Kidney epithelial cell (primary cell): ENCODE measurements at regions not wholly inside any gene's neighbourhood (a gene's known extent, or its start where the extent isn't known, plus 50 kb on each side); places are given as distances from the start of the nearest gene placed in this dataset.
"Not testable (repeated sequence)": the region's sequence is repeated elsewhere in the genome, so short reads cannot be mapped to it uniquely, and the experiment has no call there.

Source experiments
- DNase-seq: peaks from one replicate; pipeline ENCODE4 v3.0.0-alpha.2; 2010; ENCODE audit warnings: low read depth
- H3K27me3 ChIP-seq: 2 replicates; pipeline ENCODE4 v1.6.0; 2011; ENCODE audit warnings: low read length; ENCODE audit not compliant: control insufficient read depth, insufficient read depth
- H3K36me3 ChIP-seq: 2 replicates; pipeline ENCODE4 v1.5.1; 2011; ENCODE audit warnings: low read length; ENCODE audit not compliant: control insufficient read depth, insufficient read depth
- H3K4me3 ChIP-seq: 2 replicates; pipeline ENCODE4 v1.5.1; 2011; ENCODE audit warnings: low read depth, mild to moderate bottlenecking, control low read depth, low read length
- CTCF ChIP-seq: IDR thresholded peaks from 2 replicates; pipeline ENCODE4 v1.5.1; 2011; ENCODE audit warnings: mild to moderate bottlenecking, moderate library complexity, low read length, control low read depth, inconsistent platforms; ENCODE audit not compliant: insufficient read depth, poor library complexity, severe bottlenecking

GRCh38 chr4:140223056-140223810 lies 69.2 kb upstream of the MAML3 start:
- no peaks in the 10 kb centered on the region for H3K27me3 ChIP-seq
- H3K4me3 ChIP-seq: no peak overlapping the region
- no peak for DNase-seq
- no peaks in the 10 kb centered on the region for H3K36me3 ChIP-seq
- no peak for TF ChIP-seq CTCF

- no peak overlapping the region for H3K4me3 ChIP-seq
- no peak for DNase-seq
- no peaks in the 10 kb centered on the region for H3K27me3 ChIP-seq
- TF ChIP-seq CTCF: no peak
- H3K36me3 ChIP-seq: no peaks in the 10 kb centered on the region
Observed at GRCh38 chr4:140222171-140222570, 68.2 kb upstream of the MAML3 start.

GRCh38 chr4:140220058-140220457 lies 66.1 kb upstream of the MAML3 start:
- Histone ChIP-seq H3K4me3 (no peak overlapping the region), H3K36me3 (no peaks in the 10 kb centered on the region), H3K27me3 (no peaks in the 10 kb centered on the region)
- TF ChIP-seq CTCF: no peak
- no peak for DNase-seq

- DNase-seq: no peak
- Histone ChIP-seq H3K36me3 (no peaks in the 10 kb centered on the region), H3K4me3 (no peak overlapping the region), H3K27me3 (no peaks in the 10 kb centered on the region)
- no peak for TF ChIP-seq CTCF
Observed at GRCh38 chr4:140219567-140219966, 65.6 kb upstream of the MAML3 start.

GRCh38 chr4:140219070-140219469 lies 65.1 kb upstream of the MAML3 start:
- H3K27me3 ChIP-seq, DNase-seq, H3K36me3 ChIP-seq, H3K4me3 ChIP-seq: not testable (repeated sequence)

GRCh38 chr4:140213749-140214148 lies 59.8 kb upstream of the MAML3 start:
- no peaks in the 10 kb centered on the region for H3K27me3 ChIP-seq
- H3K36me3 ChIP-seq: no peaks in the 10 kb centered on the region
- H3K4me3 ChIP-seq: no peak overlapping the region
- DNase-seq: no peak
- TF ChIP-seq CTCF: no peak
